Liver (tissue), 3 donors: ENCODE measurements at regions not wholly inside any gene's neighbourhood (a gene's known extent, or its start where the extent isn't known, plus 50 kb on each side); places are given as distances from the start of the nearest gene placed in this dataset.

Experiments
- CTCF ChIP-seq: fragments of 150-350 bp; IDR thresholded peaks from 2 replicates; pipeline ENCODE4 v1.5.1; 2017; ENCODE audit warnings: improper control_type of control experiment, low read depth, low read length; ENCODE audit not compliant: missing input control
- EGR1 ChIP-seq, 2 donors: IDR thresholded peaks; 2 replicates each; pipeline ENCODE4 v1.6.1; 2016 to 2018; ENCODE audit warnings: antibody characterized with exemption in 2 of 2, low read depth in 2 of 2
- FOXA1 ChIP-seq: IDR thresholded peaks from 2 replicates; pipeline ENCODE4 v1.6.1; 2016; ENCODE audit warnings: antibody characterized with exemption
- HNF4G ChIP-seq: IDR thresholded peaks from 2 replicates; pipeline ENCODE4 v1.6.1; 2016; ENCODE audit warnings: antibody characterized with exemption
- JUND ChIP-seq, 2 donors: IDR thresholded peaks; 2 replicates each; pipeline ENCODE4 v1.6.1; 2016; ENCODE audit warnings: antibody characterized with exemption in 2 of 2
- MAX ChIP-seq: IDR thresholded peaks from 2 replicates; pipeline ENCODE4 v1.6.1; 2016; ENCODE audit warnings: antibody characterized with exemption
- RAD21 ChIP-seq, 2 donors: IDR thresholded peaks; 2 replicates each; pipeline ENCODE4 v1.6.1; 2016; ENCODE audit warnings: antibody characterized with exemption in 2 of 2, mild to moderate bottlenecking in 2 of 2
- REST ChIP-seq: IDR thresholded peaks from 2 replicates; pipeline ENCODE4 v1.6.1; 2016; ENCODE audit warnings: antibody characterized with exemption, mild to moderate bottlenecking
- RXRA ChIP-seq, 2 donors: IDR thresholded peaks; 2 replicates each; pipeline ENCODE4 v1.6.1; 2017 to 2018; ENCODE audit warnings: antibody characterized with exemption in 2 of 2, mild to moderate bottlenecking in 1 of 2
- SP1 ChIP-seq: IDR thresholded peaks from 2 replicates; pipeline ENCODE4 v1.6.1; 2018; ENCODE audit warnings: antibody characterized with exemption, mild to moderate bottlenecking
- TAF1 ChIP-seq: conservative IDR thresholded peaks from 2 replicates; pipeline ENCODE4 v1.6.1; 2016; ENCODE audit warnings: antibody characterized with exemption, mild to moderate bottlenecking
- YY1 ChIP-seq: IDR thresholded peaks from 2 replicates; pipeline ENCODE4 v1.6.1; 2016; ENCODE audit warnings: antibody characterized with exemption, mild to moderate bottlenecking
- TF ChIP-seq, protein P1 (sequence below): IDR thresholded peaks from 2 replicates; pipeline ENCODE4 v1.6.1; 2016; ENCODE audit warnings: antibody characterized with exemption
- donor health status: healthy.
- donor health status: healthy.

DNA sequence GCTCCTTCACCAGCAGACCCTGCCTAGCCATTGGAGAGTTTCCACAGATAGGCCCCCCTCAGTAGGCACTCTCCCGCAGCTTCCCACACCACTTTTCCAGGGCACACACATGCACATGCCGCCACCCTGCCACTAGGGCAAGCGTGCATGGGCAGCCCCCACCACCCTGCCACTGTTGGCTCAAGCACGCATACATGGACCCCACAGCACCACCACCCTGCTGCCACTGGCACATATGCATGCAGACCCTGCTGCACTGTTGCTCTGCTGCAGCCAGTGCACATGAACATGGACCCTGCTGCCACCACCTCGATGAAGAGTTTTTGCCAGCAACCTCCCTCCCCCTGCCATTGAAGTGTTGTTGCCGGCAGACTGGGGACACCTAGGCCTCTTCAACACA is 154.9 kb downstream of the FTCDNL1 start:
- TF ChIP-seq CTCF, result no peak
- no peak for TF ChIP-seq YY1
- no peak for TF ChIP-seq RXRA (IDR thresholded peaks at IDR 0.05)
- no peak for TF ChIP-seq MAX
- TF ChIP-seq TAF1, result no peak
- TF ChIP-seq RAD21 (IDR thresholded peaks at IDR 0.05), result no peak
- TF ChIP-seq, protein P1, sequence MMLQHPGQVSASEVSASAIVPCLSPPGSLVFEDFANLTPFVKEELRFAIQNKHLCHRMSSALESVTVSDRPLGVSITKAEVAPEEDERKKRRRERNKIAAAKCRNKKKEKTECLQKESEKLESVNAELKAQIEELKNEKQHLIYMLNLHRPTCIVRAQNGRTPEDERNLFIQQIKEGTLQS, result no peak
- TF ChIP-seq REST, result no peak
- TF ChIP-seq SP1, result no peak
- TF ChIP-seq JUND (IDR thresholded peaks at IDR 0.05), result no peak
- no peak for TF ChIP-seq HNF4G
- TF ChIP-seq EGR1 (IDR thresholded peaks at IDR 0.05; ENCODE audit: low read depth in 2 of 2), result no peak
- no peak for TF ChIP-seq FOXA1
